ENCODE measurements at regions not wholly inside any gene's neighbourhood (a gene's known extent, or its start where the extent isn't known, plus 50 kb on each side); places are given as distances from the start of the nearest gene placed in this dataset.

- TF ChIP-seq SREBF1 (IDR thresholded peaks at IDR 0.05; ENCODE audit: low read length) (no peak), NFYB (IDR thresholded peaks at IDR 0.05; ENCODE audit: insufficient read depth, low read depth, low read length) (no peak), PBX3 (IDR thresholded peaks at IDR 0.05; ENCODE audit: insufficient replicate concordance, low read depth, low read length) (no peak), IKZF1 (conservative IDR thresholded peaks at IDR 0.05) (no peak), ATF3 (IDR thresholded peaks at IDR 0.05; ENCODE audit: borderline replicate concordance, extremely low read depth, low read depth, low read length) (no peak), ESRRA (IDR thresholded peaks at IDR 0.05; ENCODE audit: low read length) (no peak), WRNIP1 (IDR thresholded peaks at IDR 0.05; ENCODE audit: borderline replicate concordance, low read depth, low read length) (no peak), SIX5 (IDR thresholded peaks at IDR 0.05; ENCODE audit: low read depth, low read length, severe bottlenecking) (no peak), GATAD2B (conservative IDR thresholded peaks at IDR 0.05; ENCODE audit: low read depth) (no peak)
Measured at GRCh38 chr10:24157567-24157966, 51.4 kb upstream of the KIAA1217 start (continued).

Data from GM12878 (cell line).